SK-N-MC (cell line): ENCODE measurements at regions not wholly inside any gene's neighbourhood (a gene's known extent, or its start where the extent isn't known, plus 50 kb on each side); places are given as distances from the start of the nearest gene placed in this dataset.

Experiments used
- EZH2 ChIP-seq: fragments of 200-600 bp; sonication (generic); IDR thresholded peaks from one replicate; pipeline ENCODE4 v1.6.1; 2017; ENCODE audit warnings: antibody characterized with exemption
- POLR2AphosphoS5 ChIP-seq: IDR thresholded peaks from 2 replicates; pipeline ENCODE4 v1.6.1; 2012; ENCODE audit warnings: mild to moderate bottlenecking, low read depth, low read length, borderline replicate concordance

DNA sequence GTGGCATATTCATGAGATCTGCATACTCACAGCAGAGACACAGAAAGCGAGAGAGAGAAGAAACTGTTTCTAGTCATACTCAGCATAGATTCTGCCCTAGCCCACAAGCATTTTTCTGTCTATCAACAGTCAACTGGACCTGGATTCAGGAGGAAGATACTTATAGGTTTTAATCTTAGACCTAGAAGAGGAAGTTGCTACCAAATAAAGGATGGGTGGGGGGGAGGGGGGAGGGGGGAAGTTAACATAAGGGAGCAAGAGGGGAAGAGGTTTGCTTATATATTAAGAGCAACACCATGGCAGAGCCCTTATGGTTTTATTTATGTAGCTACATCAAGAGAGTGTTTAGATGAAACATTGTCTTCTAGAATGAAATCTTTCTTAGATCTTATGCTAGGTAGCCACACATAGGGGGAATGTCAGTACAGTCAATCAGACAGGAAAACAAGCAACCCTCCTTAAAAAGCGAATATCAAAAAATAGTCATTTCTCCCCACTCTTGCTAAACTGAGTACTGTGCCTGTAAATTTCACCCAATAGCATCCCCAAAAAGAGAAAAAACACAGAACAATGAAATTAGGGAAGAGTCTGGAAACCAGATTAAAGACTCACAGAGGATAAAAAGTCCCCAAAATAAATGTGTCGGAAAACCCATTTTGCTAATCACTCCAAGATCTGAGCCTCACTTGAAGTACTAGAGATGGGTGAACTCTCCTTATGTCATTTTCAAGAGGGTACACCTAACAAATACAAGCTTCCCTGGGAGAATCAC is 192.7 kb upstream of the NR4A3 start:
- TF ChIP-seq POLR2AphosphoS5 = no peak
- no peak for TF ChIP-seq EZH2
